Neural crest cell (in vitro differentiated cells): ENCODE measurements at regions not wholly inside any gene's neighbourhood (a gene's known extent, or its start where the extent isn't known, plus 50 kb on each side); places are given as distances from the start of the nearest gene placed in this dataset.

ENCODE experiments used
- DNase-seq: peaks from one replicate; pipeline ENCODE4 v3.0.0; 2021; ENCODE audit warnings: low read depth, mixed read lengths, low spot score
- H3K27ac Mint-ChIP-seq: one replicate; pipeline ENCODE4 v1.8.0; 2021; ENCODE audit warnings: mild to moderate bottlenecking, mixed read lengths; ENCODE audit not compliant: unreplicated experiment
- H3K27me3 Mint-ChIP-seq: 2 replicates; pipeline ENCODE4 v1.8.0; 2021; ENCODE audit warnings: low read depth, mild to moderate bottlenecking, mixed read lengths
- H3K36me3 Mint-ChIP-seq: 2 replicates; pipeline ENCODE4 v1.8.0; 2021; ENCODE audit warnings: low read depth, mild to moderate bottlenecking, mixed read lengths
- H3K4me1 Mint-ChIP-seq: 2 replicates; pipeline ENCODE4 v1.8.0; 2021; ENCODE audit warnings: mixed read lengths
- H3K4me3 Mint-ChIP-seq: one replicate; pipeline ENCODE4 v1.8.0; 2021; ENCODE audit warnings: mild to moderate bottlenecking, mixed read lengths
- H3K9me3 Mint-ChIP-seq: 2 replicates; pipeline ENCODE4 v1.8.0; 2021; ENCODE audit warnings: mixed read lengths
- CTCF ChIP-seq: fragments of 200-600 bp; sonication (generic); conservative IDR thresholded peaks from 2 replicates; pipeline ENCODE4 v1.5.0; 2021; ENCODE audit warnings: antibody characterized with exemption, mild to moderate bottlenecking

- H3K36me3 Mint-ChIP-seq = no peaks in the 10 kb centered on the region
- H3K27me3 Mint-ChIP-seq = no peaks in the 10 kb centered on the region
- H3K27ac Mint-ChIP-seq = no peak overlapping the region
- H3K4me3 Mint-ChIP-seq = no peak overlapping the region
- no peak for TF ChIP-seq CTCF
- no peak for DNase-seq
- no peaks in the 10 kb centered on the region for H3K9me3 Mint-ChIP-seq
- H3K4me1 Mint-ChIP-seq = peaks cover 11% of the 10 kb centered on the region
Observed at GRCh38 chr18:22549260-22549937, 131.7 kb upstream of the CTAGE1 start.

GRCh38 chr18:22550366-22550765 is 132.7 kb upstream of the CTAGE1 start:
- DNase-seq = no peak
- no peak overlapping the region for H3K27ac Mint-ChIP-seq
- peaks cover 8% of the 10 kb centered on the region for H3K4me1 Mint-ChIP-seq
- no peaks in the 10 kb centered on the region for H3K36me3 Mint-ChIP-seq
- H3K9me3 Mint-ChIP-seq = no peaks in the 10 kb centered on the region
- H3K4me3 Mint-ChIP-seq = no peak overlapping the region
- H3K27me3 Mint-ChIP-seq = no peaks in the 10 kb centered on the region
- TF ChIP-seq CTCF = no peak

DNA sequence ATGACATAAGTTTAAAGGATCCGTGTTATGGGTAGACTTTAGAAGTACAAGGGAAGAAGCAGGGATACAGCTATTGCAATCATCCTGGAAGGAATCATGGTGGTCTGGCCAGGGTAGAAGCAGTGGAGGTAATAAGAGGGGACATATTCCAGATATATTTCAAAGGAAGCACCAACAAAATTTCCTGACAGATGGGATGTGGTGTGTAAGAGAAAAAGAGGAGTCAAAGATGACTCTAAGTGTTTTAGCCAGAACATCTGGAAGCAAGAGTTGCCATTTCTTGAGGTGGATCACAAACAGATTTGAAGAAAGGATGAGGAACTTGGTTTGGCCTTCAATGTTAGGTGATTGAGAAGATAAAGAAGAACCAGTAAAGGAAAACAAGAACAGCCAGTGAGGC is 133.1 kb upstream of the CTAGE1 start:
- TF ChIP-seq CTCF = no peak
- no peak for DNase-seq
- H3K4me3 Mint-ChIP-seq = no peak overlapping the region
- H3K36me3 Mint-ChIP-seq = no peaks in the 10 kb centered on the region
- no peaks in the 10 kb centered on the region for H3K27me3 Mint-ChIP-seq
- no peaks in the 10 kb centered on the region for H3K9me3 Mint-ChIP-seq
- H3K4me1 Mint-ChIP-seq = peaks cover 7% of the 10 kb centered on the region
- H3K27ac Mint-ChIP-seq = no peak overlapping the region

DNA sequence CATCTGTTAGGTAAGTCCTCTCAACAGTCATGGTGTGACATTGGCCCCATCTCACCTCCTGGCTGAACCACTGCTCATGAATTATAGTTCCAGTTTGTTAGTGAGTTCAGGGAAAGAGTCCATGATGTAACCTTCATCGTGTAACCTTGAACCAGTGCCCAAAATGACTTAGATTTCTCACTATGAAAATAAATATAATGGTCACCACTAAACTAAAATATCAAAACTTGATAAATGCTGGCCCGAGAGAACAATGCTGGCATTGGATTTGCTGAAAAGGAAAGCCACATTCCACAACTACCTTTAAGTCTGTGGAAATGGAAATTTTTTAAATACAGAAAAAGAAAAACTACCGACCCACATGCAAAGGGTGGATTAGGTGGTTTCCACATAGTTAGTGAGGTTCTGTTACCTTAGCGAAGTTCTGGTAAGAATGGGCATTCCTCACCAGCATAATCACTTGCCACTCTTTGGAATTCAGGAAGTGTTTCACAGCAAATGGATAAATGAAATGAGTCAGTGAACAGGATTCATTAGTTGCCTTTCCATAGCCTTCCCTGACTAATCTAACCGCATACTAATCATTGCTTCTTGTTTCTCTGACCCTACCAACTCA is 133.9 kb upstream of the CTAGE1 start:
- DNase-seq = no peak
- peaks cover 7% of the 10 kb centered on the region for H3K4me1 Mint-ChIP-seq
- no peak overlapping the region for H3K27ac Mint-ChIP-seq
- no peak for TF ChIP-seq CTCF
- H3K36me3 Mint-ChIP-seq = no peaks in the 10 kb centered on the region
- no peaks in the 10 kb centered on the region for H3K9me3 Mint-ChIP-seq
- H3K27me3 Mint-ChIP-seq = peaks cover 6% of the 10 kb centered on the region
- no peak overlapping the region for H3K4me3 Mint-ChIP-seq

GRCh38 chr18:22552254-22552653 is 134.5 kb upstream of the CTAGE1 start:
- Mint-ChIP-seq H3K36me3 (no peaks in the 10 kb centered on the region), H3K9me3 (no peaks in the 10 kb centered on the region), H3K27me3 (peaks cover 12% of the 10 kb centered on the region), H3K4me3 (no peak overlapping the region), H3K27ac (no peak overlapping the region), H3K4me1 (peaks cover 7% of the 10 kb centered on the region)
- no peak for DNase-seq
- no peak for TF ChIP-seq CTCF
